Lung (tissue), 11 donors: ENCODE measurements at regions not wholly inside any gene's neighbourhood (a gene's known extent, or its start where the extent isn't known, plus 50 kb on each side); places are given as distances from the start of the nearest gene placed in this dataset.

Experiments
- ATAC-seq: fragments of 200-7000 bp; cut with Tn5 transposase; one replicate; pipeline ENCODE4 v1.9.1; 2020; ENCODE audit warnings: moderate number of reproducible peaks; ENCODE audit not compliant: insufficient read depth, low FRiP score
- DNase-seq, 3 donors: peaks; one replicate each; pipeline ENCODE4 v3.0.0-alpha.2; 2013 to 2017
- H3K27ac ChIP-seq, 2 donors: one replicate each; pipeline ENCODE4 v1.5.1; 2013; ENCODE audit warnings: mild to moderate bottlenecking in 2 of 2, moderate library complexity in 2 of 2, control low read depth in 1 of 2, inconsistent platforms in 1 of 2, low read depth in 1 of 2, low read length in 1 of 2
- H3K27me3 ChIP-seq, 3 donors: one replicate each; pipeline ENCODE4 v1.5.1; 2013; ENCODE audit warnings: low read length in 2 of 3; ENCODE audit not compliant: control insufficient read depth in 3 of 3, insufficient read depth in 3 of 3
- H3K36me3 ChIP-seq, 4 donors: one replicate each; pipeline ENCODE4 v1.5.1; 2013; ENCODE audit warnings: low read length in 4 of 4, mild to moderate bottlenecking in 1 of 4, moderate library complexity in 1 of 4; ENCODE audit not compliant: control insufficient read depth in 4 of 4, insufficient read depth in 4 of 4
- H3K4me1 ChIP-seq, 5 donors: one replicate each; pipeline ENCODE4 v1.5.1; 2013; ENCODE audit warnings: low read length in 5 of 5, mild to moderate bottlenecking in 2 of 5, moderate library complexity in 1 of 5; ENCODE audit not compliant: control insufficient read depth in 5 of 5, insufficient read depth in 5 of 5
- H3K4me3 ChIP-seq: one replicate; pipeline ENCODE4 v1.5.1; 2013; ENCODE audit warnings: mild to moderate bottlenecking, control low read depth, moderate library complexity
- H3K9ac ChIP-seq, 2 donors: one replicate each; pipeline ENCODE4 v1.5.1; 2013; ENCODE audit warnings: low read length in 2 of 2, control low read depth in 1 of 2; ENCODE audit not compliant: insufficient read depth in 1 of 2
- H3K9me3 ChIP-seq, 4 donors: one replicate each; pipeline ENCODE4 v1.5.1; 2013; ENCODE audit warnings: low read length in 3 of 4, mild to moderate bottlenecking in 1 of 4, moderate library complexity in 1 of 4; ENCODE audit not compliant: control insufficient read depth in 4 of 4, insufficient read depth in 3 of 4
- WGBS, 2 donors: extraction: QIAGEN DNeasy Blood & Tissue Kit; methylation state at CpG; one replicate each; pipeline ENCODE4 v1.1.7; 2013; 5-methylcytosine and 5-hydroxymethylcytosine counted together
- TF ChIP-seq, protein P1 (sequence below): IDR thresholded peaks from 2 replicates; pipeline ENCODE4 v1.5.1; 2012; ENCODE audit warnings: mild to moderate bottlenecking; ENCODE audit errors: control extremely low read depth, extremely low read depth
- donor health status: control.
- donor health status: control.
- donor health status: Bipolar disorder and iron deficiency.
- donor health status: healthy.
- donor health status: DM: yes; HTN: yes; CAD: no.

DNA sequence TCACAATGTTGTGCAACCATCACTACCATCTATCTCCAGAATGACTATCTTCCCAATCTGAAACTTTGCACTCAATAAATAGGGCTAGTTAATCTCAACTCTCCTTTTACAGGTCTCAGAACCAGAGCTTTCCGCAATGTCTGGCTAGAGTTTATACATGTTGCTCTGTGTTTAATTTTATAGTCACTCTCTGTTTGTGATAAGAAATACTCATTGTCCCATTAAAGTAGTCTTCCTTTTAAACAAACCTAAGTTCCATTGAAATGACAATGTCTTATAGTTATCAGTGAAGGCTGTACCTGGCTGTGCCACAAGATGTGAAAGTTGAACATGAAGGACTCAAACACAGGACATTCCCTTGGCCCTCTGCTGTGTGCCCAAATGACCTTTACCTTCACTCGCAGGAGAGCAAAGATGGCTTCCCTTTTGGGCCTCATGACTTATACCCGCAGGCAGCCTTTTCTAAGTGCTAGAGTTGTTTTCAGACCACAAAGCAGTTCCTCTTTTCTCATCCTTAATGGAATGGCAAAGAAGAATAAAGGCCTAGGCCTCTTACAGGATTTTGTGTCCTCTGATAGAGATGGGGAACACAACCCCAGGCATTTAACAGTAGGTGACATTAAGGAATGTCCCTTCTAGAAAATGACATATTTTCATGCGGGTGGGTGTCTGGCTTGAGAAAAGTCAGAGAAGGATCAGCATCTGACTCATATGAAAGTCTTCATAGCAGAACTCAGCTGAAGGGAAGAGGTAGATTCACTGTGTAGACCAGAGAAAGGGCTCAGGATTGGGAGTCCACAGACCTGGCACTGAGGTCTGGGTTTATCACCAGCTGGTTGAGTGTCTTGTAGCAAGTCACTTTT, 69.6 kb upstream of the ATP10B start:
- Histone ChIP-seq H3K9ac (no peak overlapping the region), H3K4me3 (no peak overlapping the region), H3K27ac (no peak overlapping the region), H3K27me3 (no peaks in the 10 kb centered on the region), H3K4me1 (peaks cover 0 to 40% (median 3%) of the 10 kb centered on the region in 5 donors), H3K36me3 (no peaks in the 10 kb centered on the region), H3K9me3 (no peaks in the 10 kb centered on the region)
- no peak for ATAC-seq
- TF ChIP-seq, protein P1, sequence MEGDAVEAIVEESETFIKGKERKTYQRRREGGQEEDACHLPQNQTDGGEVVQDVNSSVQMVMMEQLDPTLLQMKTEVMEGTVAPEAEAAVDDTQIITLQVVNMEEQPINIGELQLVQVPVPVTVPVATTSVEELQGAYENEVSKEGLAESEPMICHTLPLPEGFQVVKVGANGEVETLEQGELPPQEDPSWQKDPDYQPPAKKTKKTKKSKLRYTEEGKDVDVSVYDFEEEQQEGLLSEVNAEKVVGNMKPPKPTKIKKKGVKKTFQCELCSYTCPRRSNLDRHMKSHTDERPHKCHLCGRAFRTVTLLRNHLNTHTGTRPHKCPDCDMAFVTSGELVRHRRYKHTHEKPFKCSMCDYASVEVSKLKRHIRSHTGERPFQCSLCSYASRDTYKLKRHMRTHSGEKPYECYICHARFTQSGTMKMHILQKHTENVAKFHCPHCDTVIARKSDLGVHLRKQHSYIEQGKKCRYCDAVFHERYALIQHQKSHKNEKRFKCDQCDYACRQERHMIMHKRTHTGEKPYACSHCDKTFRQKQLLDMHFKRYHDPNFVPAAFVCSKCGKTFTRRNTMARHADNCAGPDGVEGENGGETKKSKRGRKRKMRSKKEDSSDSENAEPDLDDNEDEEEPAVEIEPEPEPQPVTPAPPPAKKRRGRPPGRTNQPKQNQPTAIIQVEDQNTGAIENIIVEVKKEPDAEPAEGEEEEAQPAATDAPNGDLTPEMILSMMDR = no peak
- WGBS, 2 donors = 90 to 92% methylated on average over 4 of the region's 4 CpGs
- no peak for DNase-seq

DNA sequence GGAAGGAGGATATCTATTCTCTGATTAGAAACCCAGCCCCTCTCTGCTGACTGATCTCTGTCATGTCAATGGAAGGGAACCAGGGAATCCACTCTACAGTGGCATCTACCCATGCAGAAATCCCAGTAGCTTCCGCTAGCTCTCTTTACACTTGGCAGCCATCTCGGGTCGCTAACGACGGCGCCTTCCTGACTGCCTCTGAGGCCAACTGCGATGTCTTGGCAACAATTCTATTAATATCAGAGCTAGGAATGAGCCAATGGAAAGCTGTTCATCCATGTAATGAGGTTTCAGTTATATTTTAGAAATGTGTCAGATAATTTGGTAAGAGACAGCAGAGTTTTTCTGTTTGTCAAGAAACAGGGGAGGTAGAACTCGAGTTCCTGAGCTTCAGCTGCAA, 67.6 kb upstream of the ATP10B start:
- H3K4me1 ChIP-seq = peaks cover 0 to 30% (median 0%) of the 10 kb centered on the region in 5 donors
- H3K36me3 ChIP-seq = no peaks in the 10 kb centered on the region
- H3K4me3 ChIP-seq = no peak overlapping the region
- H3K27me3 ChIP-seq = no peaks in the 10 kb centered on the region
- DNase-seq = peak; percentile 50 to 92 (median 80)
- no peak overlapping the region for H3K9ac ChIP-seq
- ATAC-seq = no peak
- TF ChIP-seq, protein P1 = no peak
- H3K27ac ChIP-seq = no peak overlapping the region
- no peaks in the 10 kb centered on the region for H3K9me3 ChIP-seq
- 77 to 84% methylated on average over 8 of the region's 8 CpGs for WGBS, 2 donors

DNA sequence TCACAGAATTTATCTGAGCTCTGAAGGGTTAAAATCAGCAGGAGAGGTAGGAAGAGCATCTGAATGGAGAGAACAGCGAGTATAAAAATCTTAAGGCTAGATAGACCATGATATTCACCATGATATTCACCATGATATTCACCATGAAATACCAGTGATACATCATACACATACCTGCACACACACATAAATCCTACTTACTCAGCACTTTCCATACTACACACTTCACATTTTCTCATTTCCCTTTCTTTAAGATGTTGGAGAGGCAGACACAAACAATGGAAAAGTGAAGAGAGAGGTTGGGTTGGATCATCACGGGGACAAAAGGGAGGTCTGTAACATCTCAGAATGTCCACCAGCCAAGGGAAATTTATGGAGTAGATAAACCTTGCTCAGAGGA, 66.4 kb upstream of the ATP10B start:
- no peak for DNase-seq
- Histone ChIP-seq H3K4me3 (no peak overlapping the region), H3K9me3 (no peaks in the 10 kb centered on the region), H3K4me1 (peaks cover 0 to 23% (median 0%) of the 10 kb centered on the region in 5 donors), H3K27me3 (no peaks in the 10 kb centered on the region), H3K27ac (no peak overlapping the region), H3K36me3 (no peaks in the 10 kb centered on the region), H3K9ac (no peak overlapping the region)
- TF ChIP-seq, protein P1 = no peak
- ATAC-seq = no peak
- WGBS, 2 donors = 82 to 87% methylated on average over 2 of the region's 2 CpGs
